HL-60 (cell line): ENCODE measurements at regions not wholly inside any gene's neighbourhood (a gene's known extent, or its start where the extent isn't known, plus 50 kb on each side); places are given as distances from the start of the nearest gene placed in this dataset.

Source experiments
- DNase-seq, 2 experiments: peaks; one replicate each; pipeline ENCODE4 v3.0.0-alpha.2; 2010 to 2020; ENCODE audit warnings: low read depth in 1 of 2, low spot score in 1 of 2
- H3K27ac ChIP-seq: fragments of 250-450 bp; sonication (Bioruptor Pico); replicated peaks from 2 replicates; pipeline ENCODE4 v1.5.1; 2020; ENCODE audit warnings: mild to moderate bottlenecking, moderate library complexity
- H3K27me3 ChIP-seq: fragments of 250-450 bp; sonication (Bioruptor Pico); 2 replicates; pipeline ENCODE4 v1.5.1; 2021; ENCODE audit warnings: mild to moderate bottlenecking, moderate library complexity; ENCODE audit not compliant: insufficient read depth, poor library complexity, severe bottlenecking
- H3K4me3 ChIP-seq: replicated peaks from 2 replicates; pipeline ENCODE4 v1.5.1; 2011; ENCODE audit warnings: mild to moderate bottlenecking, control low read depth, low read length; ENCODE audit not compliant: insufficient read depth
- CTCF ChIP-seq: IDR thresholded peaks from one replicate; pipeline ENCODE4 v1.5.1; 2011; ENCODE audit warnings: low read length, control low read depth, inconsistent platforms; ENCODE audit not compliant: insufficient read depth
- GABPA ChIP-seq: IDR thresholded peaks from 2 replicates; pipeline ENCODE4 v1.6.1; 2012; ENCODE audit warnings: low read depth
- POLR2AphosphoS5 ChIP-seq: IDR thresholded peaks from 2 replicates; pipeline ENCODE4 v1.6.1; 2012; ENCODE audit warnings: low read depth
- REST ChIP-seq: IDR thresholded peaks from 2 replicates; pipeline ENCODE4 v1.6.1; 2012; ENCODE audit warnings: low read depth; ENCODE audit not compliant: insufficient replicate concordance
- SPI1 ChIP-seq: IDR thresholded peaks from 2 replicates; pipeline ENCODE4 v1.6.1; 2012; ENCODE audit warnings: low read depth, mild to moderate bottlenecking, borderline replicate concordance

- TF ChIP-seq SPI1 (no peak), GABPA (no peak), POLR2AphosphoS5 (no peak), CTCF (no peak), REST (no peak)
- no peaks in the 10 kb centered on the region for H3K27me3 ChIP-seq
- H3K27ac ChIP-seq, result no peak overlapping the region
- no peak for DNase-seq
- H3K4me3 ChIP-seq, result no peak overlapping the region
Measured at GRCh38 chr1:208759255-208759654, 515.1 kb upstream of the PLXNA2 start.

- DNase-seq, result peak in 1 of 2 experiments; percentile 47
- Histone ChIP-seq H3K4me3 (no peak overlapping the region), H3K27me3 (no peaks in the 10 kb centered on the region), H3K27ac (no peak overlapping the region)
- TF ChIP-seq REST (no peak), SPI1 (no peak), CTCF (no peak), GABPA (no peak), POLR2AphosphoS5 (no peak)
Measured at GRCh38 chr1:208763971-208764370, 519.8 kb upstream of the PLXNA2 start.

- Histone ChIP-seq H3K4me3 (no peak overlapping the region), H3K27me3 (no peaks in the 10 kb centered on the region), H3K27ac (no peak overlapping the region)
- TF ChIP-seq REST, result no peak
- no peak for TF ChIP-seq POLR2AphosphoS5
- TF ChIP-seq CTCF, result no peak
- TF ChIP-seq SPI1, result no peak
- no peak for TF ChIP-seq GABPA
- no peak for DNase-seq
Measured at GRCh38 chr1:208766832-208767231, 522.6 kb upstream of the PLXNA2 start.
